ENCODE measurements at regions not wholly inside any gene's neighbourhood (a gene's known extent, or its start where the extent isn't known, plus 50 kb on each side); places are given as distances from the start of the nearest gene placed in this dataset.

- no peak overlapping the region for H4K5ac ChIP-seq (ENCODE audit: insufficient read length, low read depth, low read length)
- H2BK5ac ChIP-seq (ENCODE audit: low read depth, low read length), result no peak overlapping the region
- H4K8ac ChIP-seq (ENCODE audit: extremely low read depth, insufficient read depth, low read length), result no peak overlapping the region; the same call in 1 of the 2 replicates
- H3K23me2 ChIP-seq (ENCODE audit: low read depth, low read length), result no peaks in the 10 kb centered on the region
- H3K18ac ChIP-seq (ENCODE audit: extremely low read depth, low read length), result no peak overlapping the region
- H3K9me3 ChIP-seq (ENCODE audit: insufficient read depth in 2 of 2, low read depth in 1 of 2, low read length in 1 of 2), result no peaks in the 10 kb centered on the region
- H2BK120ac ChIP-seq (replicated peaks; ENCODE audit: low read depth, low read length), result no peak overlapping the region
- H3K23ac ChIP-seq (ENCODE audit: insufficient read length), result no peak overlapping the region
- H3K9ac ChIP-seq (replicated peaks in 1 of 4; ENCODE audit: extremely low read depth in 1 of 4, low read depth in 3 of 4, low read length in 3 of 4), result no peak overlapping the region
- H3K4me1 ChIP-seq (replicated peaks in 1 of 4; ENCODE audit: control insufficient read depth in 3 of 4, insufficient read depth in 4 of 4, low read length in 3 of 4), result no peaks in the 10 kb centered on the region
- H3K36me3 ChIP-seq (ENCODE audit: control insufficient read depth in 2 of 4, insufficient read depth in 4 of 4, low read length in 3 of 4), result no peaks in the 10 kb centered on the region
- no peak for FAIRE-seq
- H2BK15ac ChIP-seq (ENCODE audit: low read length), result no peak overlapping the region
- H3K27me3 ChIP-seq (replicated peaks in 1 of 4; ENCODE audit: control insufficient read depth in 3 of 4, extremely low read depth in 1 of 4, insufficient read depth in 3 of 4, low read length in 3 of 4), result no peaks in the 10 kb centered on the region
- no peak overlapping the region for H3K14ac ChIP-seq (ENCODE audit: insufficient read length)
- no peak overlapping the region for H3K27ac ChIP-seq (ENCODE audit: low read depth, low read length)
- no peak overlapping the region for H2AFZ ChIP-seq (ENCODE audit: low read length)
- no peak overlapping the region for H3K56ac ChIP-seq (replicated peaks; ENCODE audit: insufficient read length, low read depth, low read length)
- no peak overlapping the region for H2AK5ac ChIP-seq (ENCODE audit: low read depth, low read length)
- H2BK12ac ChIP-seq (ENCODE audit: low read depth, low read length), result no peak overlapping the region
- H3K79me2 ChIP-seq (ENCODE audit: control insufficient read depth in 1 of 2, insufficient read depth in 2 of 2, low read length in 2 of 2), result no peaks in the 10 kb centered on the region
- 83% methylated on average over 6 of the region's 6 CpGs; no CpG with 5 or more reads in 1 of the 2 experiments for WGBS, 2 experiments (ENCODE audit: extremely low coverage in 1 of 2, insufficient coverage in 1 of 2, insufficient read length in 1 of 2, insufficient replicate concordance in 2 of 2, low coverage in 1 of 2, low lambda C conversion rate in 2 of 2, missing lambda C conversion rate in 1 of 2)
- H3K4me2 ChIP-seq (ENCODE audit: insufficient read depth in 1 of 2, low read depth in 2 of 2, low read length in 2 of 2), result no peak overlapping the region
- CTCF ChIA-PET (ENCODE audit: partially characterized antibody), result interaction anchor here (0.9 to 7.1 kb wide), 9 partner anchors 10 to 213 kb away, joined by 3 to 40 read pairs (median 7); no protein-coding TSS in a partner anchor
- no peak overlapping the region for H4K91ac ChIP-seq (replicated peaks; ENCODE audit: insufficient read length, low read length)
- H3K4ac ChIP-seq (replicated peaks; ENCODE audit: insufficient read length, low read depth, low read length), result no peak overlapping the region
- POLR2A ChIA-PET (ENCODE audit: partially characterized antibody), result no interaction called here
- no peaks in the 10 kb centered on the region for H4K20me1 ChIP-seq (replicated peaks in 1 of 2; ENCODE audit: control insufficient read depth in 1 of 2, insufficient read depth in 2 of 2, low read length in 2 of 2)
- no peak overlapping the region for H3K4me3 ChIP-seq (ENCODE audit: extremely low read depth in 1 of 4, insufficient read depth in 2 of 4, low read depth in 3 of 4, low read length in 4 of 4)
- no peak for DNase-seq (ENCODE audit: low read depth in 1 of 2, low spot score in 2 of 2)
- no peak overlapping the region for H2BK20ac ChIP-seq (ENCODE audit: low read length)
- H3K79me1 ChIP-seq (ENCODE audit: low read depth, low read length), result no peaks in the 10 kb centered on the region
- TF ChIP-seq NANOG (IDR thresholded peaks at IDR 0.05; ENCODE audit: insufficient read depth, low read depth, low read length, poor library complexity, severe bottlenecking) (no peak), USF2 (IDR thresholded peaks at IDR 0.05; ENCODE audit: low read length) (no peak), CHD2 (IDR thresholded peaks at IDR 0.05; ENCODE audit: low read length) (no peak), EGR1 (IDR thresholded peaks at IDR 0.05; ENCODE audit: borderline replicate concordance, low read depth, low read length) (no peak), TAF7 (optimal IDR thresholded peaks at IDR 0.05; ENCODE audit: borderline replicate concordance, low read depth, low read length) (no peak), CREB1 (IDR thresholded peaks at IDR 0.05) (no peak), POU5F1 (IDR thresholded peaks at IDR 0.05; ENCODE audit: low read depth, low read length) (no peak), FOSL1 (IDR thresholded peaks at IDR 0.05; ENCODE audit: insufficient read depth, low read depth, low read length) (no peak), RAD21 (IDR thresholded peaks at IDR 0.05 in 1 of 2, conservative IDR thresholded peaks at IDR 0.05 in 1 of 2; ENCODE audit: low read depth in 2 of 2, low read length in 2 of 2) (no peak), RBBP5 (IDR thresholded peaks at IDR 0.05; ENCODE audit: borderline replicate concordance, low read depth, low read length) (no peak), SRF (IDR thresholded peaks at IDR 0.05; ENCODE audit: low read depth, low read length) (no peak)
- TF ChIP-seq, protein P1, sequence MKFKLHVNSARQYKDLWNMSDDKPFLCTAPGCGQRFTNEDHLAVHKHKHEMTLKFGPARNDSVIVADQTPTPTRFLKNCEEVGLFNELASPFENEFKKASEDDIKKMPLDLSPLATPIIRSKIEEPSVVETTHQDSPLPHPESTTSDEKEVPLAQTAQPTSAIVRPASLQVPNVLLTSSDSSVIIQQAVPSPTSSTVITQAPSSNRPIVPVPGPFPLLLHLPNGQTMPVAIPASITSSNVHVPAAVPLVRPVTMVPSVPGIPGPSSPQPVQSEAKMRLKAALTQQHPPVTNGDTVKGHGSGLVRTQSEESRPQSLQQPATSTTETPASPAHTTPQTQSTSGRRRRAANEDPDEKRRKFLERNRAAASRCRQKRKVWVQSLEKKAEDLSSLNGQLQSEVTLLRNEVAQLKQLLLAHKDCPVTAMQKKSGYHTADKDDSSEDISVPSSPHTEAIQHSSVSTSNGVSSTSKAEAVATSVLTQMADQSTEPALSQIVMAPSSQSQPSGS (IDR thresholded peaks at IDR 0.05; ENCODE audit: low read length), result no peak
Measured at GRCh38 chr15:38652998-38653397, 88.4 kb upstream of the RASGRP1 start.
